ENCODE measurements at regions not wholly inside any gene's neighbourhood (a gene's known extent, or its start where the extent isn't known, plus 50 kb on each side); places are given as distances from the start of the nearest gene placed in this dataset.

DNA sequence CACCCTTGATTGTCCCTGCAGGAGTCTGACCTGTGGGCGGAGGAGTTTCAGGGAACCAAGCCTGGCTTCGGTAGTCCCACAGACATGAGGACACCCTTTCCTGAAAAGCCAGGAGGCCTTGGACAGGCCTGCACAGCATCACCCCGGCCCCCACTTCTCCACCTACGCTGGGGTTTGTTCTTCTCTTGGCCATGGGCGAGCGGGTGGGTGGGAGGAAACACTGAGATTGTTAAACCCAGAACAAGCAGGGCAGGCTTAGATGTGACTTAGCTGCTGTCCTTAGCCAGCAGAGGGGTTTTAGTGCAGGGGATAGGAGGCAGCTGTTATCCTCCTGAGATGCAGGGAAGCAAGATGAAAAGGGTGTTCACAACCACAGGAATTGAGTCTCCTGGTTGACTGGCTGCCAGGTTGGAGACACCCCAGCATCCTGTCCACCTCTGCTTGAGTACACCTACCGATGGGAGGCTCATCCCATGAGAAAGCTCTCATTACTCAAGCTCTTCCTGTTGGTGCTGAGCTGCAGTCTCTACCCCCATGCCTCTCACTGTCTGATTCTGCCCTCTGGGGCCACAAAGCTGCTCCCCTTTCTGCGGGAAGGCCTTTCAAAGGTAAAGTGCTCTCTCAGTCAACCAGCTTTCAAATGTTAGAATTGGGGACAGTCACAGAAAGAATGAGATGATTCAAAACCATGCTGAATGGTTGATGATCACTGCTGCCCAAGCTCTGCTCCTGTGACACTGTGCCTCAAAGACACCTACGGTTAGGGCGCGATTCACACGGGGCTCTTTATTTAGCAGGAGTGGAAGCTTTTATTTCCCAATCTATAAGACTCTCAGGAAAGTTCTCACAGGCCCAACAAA is 86.3 kb downstream of the IRF2BPL start:
- no peaks in the 10 kb centered on the region for H3K36me3 ChIP-seq (ENCODE audit: low read depth)
- H3K27me3 ChIP-seq (replicated peaks; ENCODE audit: insufficient read depth), result no peaks in the 10 kb centered on the region
- no peak overlapping the region for H3K4me2 ChIP-seq (ENCODE audit: unreplicated experiment)
- H3K4me1 ChIP-seq (ENCODE audit: insufficient read depth), result peaks cover 27% of the 10 kb centered on the region
- H4K20me1 ChIP-seq (ENCODE audit: insufficient read depth), result no peaks in the 10 kb centered on the region
- no peak overlapping the region for H3K27ac ChIP-seq
- no peaks in the 10 kb centered on the region for H3K9me3 ChIP-seq (ENCODE audit: low read depth)
- H2AFZ ChIP-seq, result no peak overlapping the region
- no peak overlapping the region for H3K4me3 ChIP-seq
- TF ChIP-seq EZH2phosphoT487 (IDR thresholded peaks at IDR 0.05; ENCODE audit: insufficient read depth, low read depth) (no peak), EZH2 (IDR thresholded peaks at IDR 0.05; ENCODE audit: insufficient read depth, poor library complexity, severe bottlenecking) (no peak)
- in situ Hi-C loops (cut with MboI), result no loop called here
- no peak overlapping the region for H3K9ac ChIP-seq
- no peak for DNase-seq
- 69% methylated on average over 12 of the region's 12 CpGs for WGBS, 2 experiments (ENCODE audit: low coverage in 1 of 2, low lambda C conversion rate in 2 of 2, missing lambda C conversion rate in 2 of 2)
- no peaks in the 10 kb centered on the region for H3K79me2 ChIP-seq (ENCODE audit: insufficient read depth)
- peaks cover 16% of the 10 kb centered on the region; the same call in 1 of the 2 replicates for H3F3A ChIP-seq (ENCODE audit: insufficient read depth)
- no peaks in the 10 kb centered on the region for H3K9me2 ChIP-seq (ENCODE audit: insufficient read depth)

DNA sequence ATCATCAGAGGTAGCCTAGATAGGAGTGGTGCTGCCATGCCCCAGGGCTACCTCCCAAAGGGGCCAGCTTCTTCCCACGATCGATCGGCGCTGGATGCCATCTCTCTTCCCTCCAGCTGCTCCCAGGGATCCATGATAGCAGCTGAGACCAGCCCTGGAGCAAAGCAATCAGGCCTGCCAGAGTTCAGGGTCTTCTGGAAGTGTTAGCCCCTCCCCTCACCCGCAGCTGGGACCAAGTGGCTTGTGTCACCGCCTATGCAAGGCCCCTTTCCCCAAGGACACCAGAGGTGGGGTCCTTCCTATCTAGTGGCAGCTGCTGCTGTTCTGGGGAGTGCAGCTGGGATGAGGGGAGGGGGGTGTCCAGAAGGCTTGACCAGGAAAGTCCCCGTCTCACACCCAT is 87.0 kb downstream of the IRF2BPL start:
- 90 to 91% methylated on average over 7 of the region's 7 CpGs for WGBS, 2 experiments (ENCODE audit: low coverage in 1 of 2, low lambda C conversion rate in 2 of 2, missing lambda C conversion rate in 2 of 2)
- TF ChIP-seq EZH2phosphoT487 (IDR thresholded peaks at IDR 0.05; ENCODE audit: insufficient read depth, low read depth) (no peak), EZH2 (IDR thresholded peaks at IDR 0.05; ENCODE audit: insufficient read depth, poor library complexity, severe bottlenecking) (no peak)
- no peak overlapping the region for H3K4me2 ChIP-seq (ENCODE audit: unreplicated experiment)
- no peaks in the 10 kb centered on the region for H3K9me2 ChIP-seq (ENCODE audit: insufficient read depth)
- H3K27me3 ChIP-seq (replicated peaks; ENCODE audit: insufficient read depth), result no peaks in the 10 kb centered on the region
- H3K79me2 ChIP-seq (ENCODE audit: insufficient read depth), result no peaks in the 10 kb centered on the region
- H4K20me1 ChIP-seq (ENCODE audit: insufficient read depth), result no peaks in the 10 kb centered on the region
- H3F3A ChIP-seq (ENCODE audit: insufficient read depth), result peaks cover 15% of the 10 kb centered on the region
- H2AFZ ChIP-seq, result no peak overlapping the region
- H3K4me3 ChIP-seq, result no peak overlapping the region
- no peaks in the 10 kb centered on the region for H3K9me3 ChIP-seq (ENCODE audit: low read depth)
- in situ Hi-C loops (cut with MboI), result no loop called here
- no peaks in the 10 kb centered on the region for H3K36me3 ChIP-seq (ENCODE audit: low read depth)
- H3K27ac ChIP-seq, result no peak overlapping the region
- DNase-seq, result no peak
- H3K4me1 ChIP-seq (ENCODE audit: insufficient read depth), result peaks cover 26% of the 10 kb centered on the region
- no peak overlapping the region for H3K9ac ChIP-seq

DNA sequence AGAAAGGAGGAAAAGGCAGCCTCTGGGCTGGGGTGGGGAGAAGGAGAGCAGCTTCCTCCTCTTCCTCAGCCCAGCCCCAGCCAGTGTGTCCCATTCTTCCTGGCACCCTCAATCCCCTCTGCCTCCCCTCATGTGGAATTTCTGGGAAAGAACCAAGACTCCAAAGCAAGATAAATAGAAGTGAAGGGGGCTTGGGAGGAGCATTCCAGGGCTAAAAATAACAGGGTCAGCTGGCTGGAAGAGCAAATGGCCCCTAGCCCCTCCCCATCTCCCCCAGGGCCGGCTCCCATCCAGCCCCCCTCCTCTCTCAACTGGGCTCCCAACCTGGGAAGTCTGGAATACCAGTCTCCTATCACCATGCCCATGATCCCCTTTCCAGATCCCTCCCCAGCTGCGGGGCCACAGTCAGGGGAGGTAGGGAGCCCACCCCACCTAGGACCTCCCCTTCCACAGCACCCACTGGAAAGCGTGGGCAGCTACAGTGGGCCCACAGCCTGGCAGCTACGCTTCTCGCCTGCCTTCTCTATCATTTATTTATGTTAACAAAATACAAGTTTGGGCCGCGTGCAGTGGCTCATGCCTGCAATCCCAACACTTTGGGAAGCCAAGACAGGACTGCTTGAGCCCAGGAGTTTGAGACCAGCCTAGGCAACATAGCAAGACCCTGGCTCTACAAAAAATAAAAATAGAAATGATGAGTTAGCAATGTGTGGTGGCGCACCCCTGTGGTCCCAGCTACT is 88.3 kb downstream of the IRF2BPL start:
- in situ Hi-C loops (cut with MboI), result no loop called here
- TF ChIP-seq EZH2phosphoT487 (IDR thresholded peaks at IDR 0.05; ENCODE audit: insufficient read depth, low read depth), result no peak
- TF ChIP-seq EZH2 (IDR thresholded peaks at IDR 0.05; ENCODE audit: insufficient read depth, poor library complexity, severe bottlenecking), result no peak
- H3K27me3 ChIP-seq (replicated peaks; ENCODE audit: insufficient read depth), result no peaks in the 10 kb centered on the region
- H3K79me2 ChIP-seq (ENCODE audit: insufficient read depth), result no peaks in the 10 kb centered on the region
- no peaks in the 10 kb centered on the region for H3K36me3 ChIP-seq (ENCODE audit: low read depth)
- H3K4me2 ChIP-seq (ENCODE audit: unreplicated experiment), result no peak overlapping the region
- no peak overlapping the region for H3K27ac ChIP-seq
- 91% methylated on average over 8 of the region's 8 CpGs for WGBS, 2 experiments (ENCODE audit: low coverage in 1 of 2, low lambda C conversion rate in 2 of 2, missing lambda C conversion rate in 2 of 2)
- H2AFZ ChIP-seq, result no peak overlapping the region
- H3K4me1 ChIP-seq (ENCODE audit: insufficient read depth), result peaks cover 31% of the 10 kb centered on the region
- H3K9me3 ChIP-seq (ENCODE audit: low read depth), result no peaks in the 10 kb centered on the region
- no peaks in the 10 kb centered on the region for H4K20me1 ChIP-seq (ENCODE audit: insufficient read depth)
- H3K9ac ChIP-seq, result no peak overlapping the region
- H3F3A ChIP-seq (ENCODE audit: insufficient read depth), result peaks cover 12% of the 10 kb centered on the region
- DNase-seq, result no peak
- H3K9me2 ChIP-seq (ENCODE audit: insufficient read depth), result no peaks in the 10 kb centered on the region
- H3K4me3 ChIP-seq, result no peak overlapping the region

DNA sequence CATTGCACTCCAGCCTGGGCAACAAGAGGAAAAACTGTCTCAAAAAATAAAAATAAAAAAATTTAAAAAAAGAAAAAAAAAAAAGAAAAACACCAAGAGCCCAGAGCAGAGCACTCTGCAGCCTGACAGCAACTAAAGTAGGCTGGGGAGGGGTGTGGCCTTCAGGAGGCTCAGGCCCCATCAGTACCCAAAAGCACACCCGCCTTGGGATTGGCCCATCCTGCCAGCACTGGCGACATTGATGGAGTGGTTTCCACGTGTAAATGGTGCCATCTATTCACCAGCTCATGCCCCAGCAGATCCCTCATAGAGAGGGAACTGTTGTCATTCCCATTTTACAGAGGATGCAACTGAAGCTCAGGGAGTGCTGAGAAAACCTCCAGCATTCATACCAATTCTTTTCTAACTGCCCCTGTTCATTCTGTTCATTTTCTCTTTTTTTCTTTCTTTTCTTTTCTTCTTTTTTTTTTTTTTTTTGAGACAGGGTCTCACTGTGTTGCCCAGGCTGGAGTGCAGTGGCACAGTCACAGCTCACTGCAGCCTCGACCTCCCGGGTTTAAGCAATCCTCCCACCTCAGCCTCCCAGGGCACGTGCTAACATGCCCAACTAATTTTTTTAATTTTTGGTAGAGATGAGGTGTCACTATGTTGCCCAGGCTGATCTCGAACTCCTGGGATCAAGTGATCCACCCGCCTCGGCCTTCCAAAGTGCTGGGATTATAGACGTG is 89.3 kb downstream of the IRF2BPL start:
- H3K9me3 ChIP-seq (ENCODE audit: low read depth), result no peaks in the 10 kb centered on the region
- 82% methylated on average over 10 of the region's 10 CpGs for WGBS, 2 experiments (ENCODE audit: low coverage in 1 of 2, low lambda C conversion rate in 2 of 2, missing lambda C conversion rate in 2 of 2)
- H3K9ac ChIP-seq, result no peak overlapping the region
- no peak for TF ChIP-seq EZH2phosphoT487 (IDR thresholded peaks at IDR 0.05; ENCODE audit: insufficient read depth, low read depth)
- no peak for TF ChIP-seq EZH2 (IDR thresholded peaks at IDR 0.05; ENCODE audit: insufficient read depth, poor library complexity, severe bottlenecking)
- H3K4me3 ChIP-seq, result no peak overlapping the region
- peaks cover 31% of the 10 kb centered on the region for H3K4me1 ChIP-seq (ENCODE audit: insufficient read depth)
- H3K27me3 ChIP-seq (replicated peaks; ENCODE audit: insufficient read depth), result no peaks in the 10 kb centered on the region
- H3F3A ChIP-seq (ENCODE audit: insufficient read depth), result peaks cover 12% of the 10 kb centered on the region
- no peak overlapping the region for H2AFZ ChIP-seq
- H3K36me3 ChIP-seq (ENCODE audit: low read depth), result no peaks in the 10 kb centered on the region
- no peaks in the 10 kb centered on the region for H4K20me1 ChIP-seq (ENCODE audit: insufficient read depth)
- no peaks in the 10 kb centered on the region for H3K79me2 ChIP-seq (ENCODE audit: insufficient read depth)
- in situ Hi-C loops (cut with MboI), result no loop called here
- DNase-seq, result no peak
- no peaks in the 10 kb centered on the region for H3K9me2 ChIP-seq (ENCODE audit: insufficient read depth)
- H3K4me2 ChIP-seq (ENCODE audit: unreplicated experiment), result no peak overlapping the region
- H3K27ac ChIP-seq, result no peak overlapping the region

Measured in GM23248 (cell line).